SK-N-SH (cell line): ENCODE measurements at regions not wholly inside any gene's neighbourhood (a gene's known extent, or its start where the extent isn't known, plus 50 kb on each side); places are given as distances from the start of the nearest gene placed in this dataset.
"Not testable (repeated sequence)": the region's sequence is repeated elsewhere in the genome, so short reads cannot be mapped to it uniquely, and the experiment has no call there.

Experiments
- CHD2 ChIP-seq: fragments of 150-350 bp; IDR thresholded peaks from 2 replicates; pipeline ENCODE4 v1.6.1; 2018; ENCODE audit warnings: low read length; ENCODE audit not compliant: partially characterized antibody
- FOXJ3 ChIP-seq: sonication (generic); formaldehyde crosslinking; IDR thresholded peaks from 2 replicates; pipeline ENCODE4 v1.5.1; 2020; ENCODE audit warnings: mild to moderate bottlenecking, missing genetic modification reagents
- FOXM1 ChIP-seq: IDR thresholded peaks from 2 replicates; pipeline ENCODE4 v1.4.0; 2012; ENCODE audit warnings: low read depth, mild to moderate bottlenecking
- JUND ChIP-seq: IDR thresholded peaks from 2 replicates; pipeline ENCODE4 v1.4.0; 2012
- MXI1 ChIP-seq: IDR thresholded peaks from 2 replicates; pipeline ENCODE4 v1.6.1; 2012; ENCODE audit warnings: mild to moderate bottlenecking, low read depth, low read length, improper control_type of control experiment
- POLR2AphosphoS5 ChIP-seq: IDR thresholded peaks from 2 replicates; pipeline ENCODE4 v1.6.1; 2012; ENCODE audit warnings: low read depth, low read length
- TF ChIP-seq, protein P1 (sequence below): fragments of 200-600 bp; sonication (generic); IDR thresholded peaks from 2 replicates; pipeline ENCODE4 v1.6.1; 2017; ENCODE audit warnings: antibody characterized with exemption, mild to moderate bottlenecking, moderate library complexity
- TF ChIP-seq, protein P2 (sequence below): IDR thresholded peaks from 2 replicates; pipeline ENCODE4 v1.6.1; 2012; ENCODE audit warnings: mild to moderate bottlenecking, low read depth, low read length, moderate library complexity

DNA sequence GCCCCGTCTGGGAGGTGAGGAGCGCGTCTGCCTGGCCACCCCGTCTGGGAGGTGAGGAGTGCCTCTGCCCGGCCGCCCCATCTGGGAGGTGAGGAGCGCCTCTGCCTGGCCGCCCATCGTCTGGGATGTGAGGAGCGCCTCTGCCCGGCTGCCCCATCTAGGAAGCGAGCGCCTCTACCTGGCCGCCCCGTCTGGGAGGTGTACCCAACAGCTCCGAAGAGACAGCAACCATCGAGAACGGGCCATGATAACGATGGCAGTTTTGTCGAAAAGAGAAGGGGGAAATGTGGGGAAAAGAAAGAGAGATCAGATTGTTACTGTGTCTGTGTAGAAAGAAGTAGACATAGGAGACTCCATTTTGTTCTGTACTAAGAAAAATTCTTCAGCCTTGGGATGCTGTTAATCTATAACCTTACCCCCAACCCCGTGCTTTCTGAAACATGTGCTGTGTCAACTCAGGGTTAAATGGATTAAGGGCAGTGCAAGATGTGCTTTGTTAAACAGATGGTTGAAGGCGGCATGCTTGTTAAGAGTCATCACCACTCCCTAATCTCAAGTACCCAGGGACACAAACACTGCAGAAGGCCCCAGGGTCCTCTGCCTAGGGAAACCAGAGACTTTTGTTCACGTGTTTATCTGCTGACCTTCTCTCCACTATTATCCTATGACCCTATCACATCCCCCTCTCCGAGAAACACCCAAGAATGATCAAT is 137.0 kb upstream of the PALMD start:
- TF ChIP-seq, protein P1, sequence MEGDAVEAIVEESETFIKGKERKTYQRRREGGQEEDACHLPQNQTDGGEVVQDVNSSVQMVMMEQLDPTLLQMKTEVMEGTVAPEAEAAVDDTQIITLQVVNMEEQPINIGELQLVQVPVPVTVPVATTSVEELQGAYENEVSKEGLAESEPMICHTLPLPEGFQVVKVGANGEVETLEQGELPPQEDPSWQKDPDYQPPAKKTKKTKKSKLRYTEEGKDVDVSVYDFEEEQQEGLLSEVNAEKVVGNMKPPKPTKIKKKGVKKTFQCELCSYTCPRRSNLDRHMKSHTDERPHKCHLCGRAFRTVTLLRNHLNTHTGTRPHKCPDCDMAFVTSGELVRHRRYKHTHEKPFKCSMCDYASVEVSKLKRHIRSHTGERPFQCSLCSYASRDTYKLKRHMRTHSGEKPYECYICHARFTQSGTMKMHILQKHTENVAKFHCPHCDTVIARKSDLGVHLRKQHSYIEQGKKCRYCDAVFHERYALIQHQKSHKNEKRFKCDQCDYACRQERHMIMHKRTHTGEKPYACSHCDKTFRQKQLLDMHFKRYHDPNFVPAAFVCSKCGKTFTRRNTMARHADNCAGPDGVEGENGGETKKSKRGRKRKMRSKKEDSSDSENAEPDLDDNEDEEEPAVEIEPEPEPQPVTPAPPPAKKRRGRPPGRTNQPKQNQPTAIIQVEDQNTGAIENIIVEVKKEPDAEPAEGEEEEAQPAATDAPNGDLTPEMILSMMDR, result not testable (repeated sequence)
- TF ChIP-seq POLR2AphosphoS5, FOXJ3, MXI1, JUND, CHD2, FOXM1: not testable (repeated sequence)
- TF ChIP-seq, protein P2, sequence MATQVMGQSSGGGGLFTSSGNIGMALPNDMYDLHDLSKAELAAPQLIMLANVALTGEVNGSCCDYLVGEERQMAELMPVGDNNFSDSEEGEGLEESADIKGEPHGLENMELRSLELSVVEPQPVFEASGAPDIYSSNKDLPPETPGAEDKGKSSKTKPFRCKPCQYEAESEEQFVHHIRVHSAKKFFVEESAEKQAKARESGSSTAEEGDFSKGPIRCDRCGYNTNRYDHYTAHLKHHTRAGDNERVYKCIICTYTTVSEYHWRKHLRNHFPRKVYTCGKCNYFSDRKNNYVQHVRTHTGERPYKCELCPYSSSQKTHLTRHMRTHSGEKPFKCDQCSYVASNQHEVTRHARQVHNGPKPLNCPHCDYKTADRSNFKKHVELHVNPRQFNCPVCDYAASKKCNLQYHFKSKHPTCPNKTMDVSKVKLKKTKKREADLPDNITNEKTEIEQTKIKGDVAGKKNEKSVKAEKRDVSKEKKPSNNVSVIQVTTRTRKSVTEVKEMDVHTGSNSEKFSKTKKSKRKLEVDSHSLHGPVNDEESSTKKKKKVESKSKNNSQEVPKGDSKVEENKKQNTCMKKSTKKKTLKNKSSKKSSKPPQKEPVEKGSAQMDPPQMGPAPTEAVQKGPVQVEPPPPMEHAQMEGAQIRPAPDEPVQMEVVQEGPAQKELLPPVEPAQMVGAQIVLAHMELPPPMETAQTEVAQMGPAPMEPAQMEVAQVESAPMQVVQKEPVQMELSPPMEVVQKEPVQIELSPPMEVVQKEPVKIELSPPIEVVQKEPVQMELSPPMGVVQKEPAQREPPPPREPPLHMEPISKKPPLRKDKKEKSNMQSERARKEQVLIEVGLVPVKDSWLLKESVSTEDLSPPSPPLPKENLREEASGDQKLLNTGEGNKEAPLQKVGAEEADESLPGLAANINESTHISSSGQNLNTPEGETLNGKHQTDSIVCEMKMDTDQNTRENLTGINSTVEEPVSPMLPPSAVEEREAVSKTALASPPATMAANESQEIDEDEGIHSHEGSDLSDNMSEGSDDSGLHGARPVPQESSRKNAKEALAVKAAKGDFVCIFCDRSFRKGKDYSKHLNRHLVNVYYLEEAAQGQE, result not testable (repeated sequence)
